ENCODE measurements at regions not wholly inside any gene's neighbourhood (a gene's known extent, or its start where the extent isn't known, plus 50 kb on each side); places are given as distances from the start of the nearest gene placed in this dataset.

DNA sequence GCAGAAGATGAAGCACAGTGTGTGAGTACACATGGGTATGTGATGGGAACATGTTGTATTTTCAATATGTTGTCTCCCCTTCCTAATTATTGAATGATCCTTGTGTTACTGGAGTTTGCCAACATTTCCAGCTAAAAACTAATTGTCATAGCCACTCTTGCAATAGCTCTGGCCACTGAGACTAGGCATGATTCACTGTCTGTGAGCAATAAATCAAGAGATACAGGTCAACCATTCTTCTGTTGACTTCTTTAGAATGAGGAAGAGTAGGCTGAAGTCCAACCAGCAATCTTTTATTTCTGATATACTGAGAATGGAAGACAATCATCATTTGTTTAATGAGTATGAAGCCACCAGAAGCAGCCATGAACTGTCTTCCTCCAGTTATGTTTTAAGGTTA, 413.9 kb downstream of the SLITRK5 start:
- no peak for DNase-seq (ENCODE audit: low read depth, low spot score)
- Histone ChIP-seq H3K9ac (ENCODE audit: insufficient read length) (no peak overlapping the region), H3K9me3 (ENCODE audit: low read depth, low read length) (no peaks in the 10 kb centered on the region), H3K27ac (no peak overlapping the region), H3K4me3 (no peak overlapping the region), H3K36me3 (ENCODE audit: insufficient read depth, low read length) (no peaks in the 10 kb centered on the region)
- TF ChIP-seq FOXP2 (optimal IDR thresholded peaks at IDR 0.05; ENCODE audit: control extremely low read depth, extremely low read length, insufficient read depth) (no peak), EZH2 (IDR thresholded peaks at IDR 0.05) (no peak), POLR2AphosphoS5 (IDR thresholded peaks at IDR 0.05; ENCODE audit: borderline replicate concordance, low read depth, low read length) (no peak)

GRCh38 chr13:88086577-88086976, 415.4 kb downstream of the SLITRK5 start:
- Histone ChIP-seq H3K9ac (ENCODE audit: insufficient read length) (no peak overlapping the region), H3K27ac (no peak overlapping the region), H3K9me3 (ENCODE audit: low read depth, low read length) (no peaks in the 10 kb centered on the region), H3K36me3 (ENCODE audit: insufficient read depth, low read length) (no peaks in the 10 kb centered on the region), H3K4me3 (no peak overlapping the region)
- TF ChIP-seq FOXP2 (optimal IDR thresholded peaks at IDR 0.05; ENCODE audit: control extremely low read depth, extremely low read length, insufficient read depth) = no peak
- TF ChIP-seq EZH2 (IDR thresholded peaks at IDR 0.05) = no peak
- TF ChIP-seq POLR2AphosphoS5 (IDR thresholded peaks at IDR 0.05; ENCODE audit: borderline replicate concordance, low read depth, low read length) = no peak
- DNase-seq (ENCODE audit: low read depth, low spot score) = no peak

DNA sequence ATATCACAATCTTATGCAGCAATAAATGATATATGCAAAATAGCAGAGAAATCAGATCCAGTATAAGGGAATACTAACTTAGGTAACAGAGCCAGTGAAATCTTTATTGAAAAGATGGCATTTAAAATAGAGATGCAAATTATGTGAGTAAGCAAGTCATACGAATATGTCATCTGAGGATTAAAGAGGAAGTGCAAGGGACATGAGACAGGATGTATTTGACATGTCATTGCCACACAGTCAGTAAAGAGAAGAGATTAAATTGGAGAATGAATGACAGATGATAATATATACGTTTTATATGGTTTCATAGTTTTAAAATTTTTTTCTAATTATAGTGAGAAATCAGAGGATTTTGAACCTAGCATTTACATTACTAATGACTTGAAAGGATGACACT, 426.4 kb downstream of the SLITRK5 start:
- H3K27ac ChIP-seq = no peak overlapping the region
- H3K4me3 ChIP-seq = no peak overlapping the region
- no peaks in the 10 kb centered on the region for H3K36me3 ChIP-seq (ENCODE audit: insufficient read depth, low read length)
- DNase-seq (ENCODE audit: low read depth, low spot score) = no peak
- no peak overlapping the region for H3K9ac ChIP-seq (ENCODE audit: insufficient read length)
- TF ChIP-seq EZH2 (IDR thresholded peaks at IDR 0.05) (no peak), FOXP2 (optimal IDR thresholded peaks at IDR 0.05; ENCODE audit: control extremely low read depth, extremely low read length, insufficient read depth) (no peak), POLR2AphosphoS5 (IDR thresholded peaks at IDR 0.05; ENCODE audit: borderline replicate concordance, low read depth, low read length) (no peak)
- H3K9me3 ChIP-seq (ENCODE audit: low read depth, low read length) = peaks cover 2% of the 10 kb centered on the region; the same call in 1 of the 2 replicates

DNA sequence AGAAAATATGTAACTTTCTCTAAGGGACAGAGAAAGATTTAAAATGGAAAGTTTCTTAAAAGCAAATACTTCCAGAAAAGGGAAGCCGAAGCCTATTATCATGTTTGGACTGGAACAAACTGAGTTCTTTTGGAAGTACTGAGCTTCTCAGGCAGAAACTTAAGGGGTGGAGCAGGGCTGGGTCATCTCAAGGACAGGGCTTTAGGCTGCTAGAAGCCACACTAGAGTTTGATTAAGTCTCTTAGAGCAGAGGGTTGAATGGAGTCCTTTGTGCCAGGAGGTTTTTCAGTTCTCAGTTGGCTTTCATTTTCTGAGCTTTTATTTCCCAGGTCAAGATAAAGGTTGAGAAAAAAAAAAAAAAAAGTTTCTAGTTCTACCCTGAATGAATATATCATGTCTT, 432.7 kb downstream of the SLITRK5 start:
- TF ChIP-seq FOXP2 (optimal IDR thresholded peaks at IDR 0.05; ENCODE audit: control extremely low read depth, extremely low read length, insufficient read depth) = no peak
- no peak for TF ChIP-seq EZH2 (IDR thresholded peaks at IDR 0.05)
- TF ChIP-seq POLR2AphosphoS5 (IDR thresholded peaks at IDR 0.05; ENCODE audit: borderline replicate concordance, low read depth, low read length) = no peak
- Histone ChIP-seq H3K4me3 (no peak overlapping the region), H3K36me3 (ENCODE audit: insufficient read depth, low read length) (no peaks in the 10 kb centered on the region), H3K9me3 (ENCODE audit: low read depth, low read length) (peaks cover 2% of the 10 kb centered on the region; the same call in 1 of the 2 replicates), H3K9ac (ENCODE audit: insufficient read length) (no peak overlapping the region), H3K27ac (no peak overlapping the region)
- DNase-seq (ENCODE audit: low read depth, low spot score) = no peak

DNA sequence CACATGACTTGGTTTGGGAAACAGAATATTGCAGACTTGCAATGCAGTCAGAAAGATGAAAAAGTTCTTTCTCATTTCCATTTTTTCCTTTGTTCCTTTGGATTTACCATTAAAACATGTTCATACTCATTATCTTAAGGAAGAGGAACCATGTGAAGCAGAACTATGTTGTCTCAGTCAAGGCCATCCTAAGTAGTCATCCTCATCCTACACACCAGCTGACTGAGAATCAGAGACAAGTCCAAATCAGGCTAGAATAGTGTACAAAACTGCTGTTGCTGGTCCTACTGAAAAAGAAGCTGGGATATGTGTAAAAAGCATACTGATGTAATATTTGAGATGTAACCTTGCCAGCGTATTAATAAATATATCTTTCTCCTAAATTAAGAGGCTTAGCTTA, 433.4 kb downstream of the SLITRK5 start:
- H3K36me3 ChIP-seq (ENCODE audit: insufficient read depth, low read length) = no peaks in the 10 kb centered on the region
- TF ChIP-seq POLR2AphosphoS5 (IDR thresholded peaks at IDR 0.05; ENCODE audit: borderline replicate concordance, low read depth, low read length) (no peak), EZH2 (IDR thresholded peaks at IDR 0.05) (no peak), FOXP2 (optimal IDR thresholded peaks at IDR 0.05; ENCODE audit: control extremely low read depth, extremely low read length, insufficient read depth) (no peak)

GRCh38 chr13:88107570-88107969, 436.4 kb downstream of the SLITRK5 start:
- no peak for TF ChIP-seq EZH2 (IDR thresholded peaks at IDR 0.05)
- TF ChIP-seq POLR2AphosphoS5 (IDR thresholded peaks at IDR 0.05; ENCODE audit: borderline replicate concordance, low read depth, low read length) = no peak
- TF ChIP-seq FOXP2 (optimal IDR thresholded peaks at IDR 0.05; ENCODE audit: control extremely low read depth, extremely low read length, insufficient read depth) = no peak
- Histone ChIP-seq H3K36me3 (ENCODE audit: insufficient read depth, low read length) (no peaks in the 10 kb centered on the region), H3K9ac (ENCODE audit: insufficient read length) (no peak overlapping the region), H3K9me3 (ENCODE audit: low read depth, low read length) (no peaks in the 10 kb centered on the region), H3K27ac (no peak overlapping the region), H3K4me3 (no peak overlapping the region)
- DNase-seq (ENCODE audit: low read depth, low spot score) = no peak

More for the DNA sequence above, 433.4 kb downstream of the SLITRK5 start:
- no peak for DNase-seq (ENCODE audit: low read depth, low spot score)
- Histone ChIP-seq H3K9me3 (ENCODE audit: low read depth, low read length) (peaks cover 2% of the 10 kb centered on the region; the same call in 1 of the 2 replicates), H3K9ac (ENCODE audit: insufficient read length) (no peak overlapping the region), H3K4me3 (no peak overlapping the region), H3K27ac (no peak overlapping the region)

- no peak for DNase-seq (ENCODE audit: low read depth, low spot score)
- no peak overlapping the region for H3K9ac ChIP-seq (ENCODE audit: insufficient read length)
These were observed 441.4 kb downstream of the SLITRK5 start for GRCh38 chr13:88112526-88112925.

GRCh38 chr13:88115976-88116375, 444.8 kb downstream of the SLITRK5 start:
- DNase-seq (ENCODE audit: low read depth, low spot score) = no peak
- H3K4me3 ChIP-seq = no peak overlapping the region
- no peak overlapping the region for H3K27ac ChIP-seq
- H3K36me3 ChIP-seq (ENCODE audit: insufficient read depth, low read length) = no peaks in the 10 kb centered on the region
- H3K9ac ChIP-seq (ENCODE audit: insufficient read length) = no peak overlapping the region
- no peaks in the 10 kb centered on the region for H3K9me3 ChIP-seq (ENCODE audit: low read depth, low read length)
- TF ChIP-seq EZH2 (IDR thresholded peaks at IDR 0.05) (no peak), FOXP2 (optimal IDR thresholded peaks at IDR 0.05; ENCODE audit: control extremely low read depth, extremely low read length, insufficient read depth) (no peak), POLR2AphosphoS5 (IDR thresholded peaks at IDR 0.05; ENCODE audit: borderline replicate concordance, low read depth, low read length) (no peak)

More at GRCh38 chr13:88112526-88112925, 441.4 kb downstream of the SLITRK5 start:
- Histone ChIP-seq H3K9me3 (ENCODE audit: low read depth, low read length) (no peaks in the 10 kb centered on the region), H3K27ac (no peak overlapping the region), H3K4me3 (no peak overlapping the region), H3K36me3 (ENCODE audit: insufficient read depth, low read length) (no peaks in the 10 kb centered on the region)
- no peak for TF ChIP-seq EZH2 (IDR thresholded peaks at IDR 0.05)
- no peak for TF ChIP-seq POLR2AphosphoS5 (IDR thresholded peaks at IDR 0.05; ENCODE audit: borderline replicate concordance, low read depth, low read length)
- no peak for TF ChIP-seq FOXP2 (optimal IDR thresholded peaks at IDR 0.05; ENCODE audit: control extremely low read depth, extremely low read length, insufficient read depth)

DNA sequence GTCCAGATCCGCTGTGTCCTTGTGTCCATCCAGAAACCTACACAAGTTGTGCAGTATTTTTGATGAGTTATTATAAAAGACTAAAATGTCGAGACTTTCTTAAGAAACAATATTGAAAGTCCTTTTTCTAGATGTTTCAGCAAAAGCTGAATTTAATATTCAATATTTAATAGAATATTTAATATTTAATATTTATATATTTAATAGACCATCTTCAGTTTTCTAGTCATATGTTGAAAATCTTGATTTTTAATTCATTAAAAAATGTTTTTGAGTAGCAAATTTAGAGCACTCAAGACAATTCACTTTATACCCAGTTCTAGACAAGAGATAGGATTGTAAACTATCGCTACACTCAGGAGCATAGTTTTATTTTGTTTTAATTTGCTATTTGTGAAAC, 447.8 kb downstream of the SLITRK5 start:
- no peaks in the 10 kb centered on the region for H3K36me3 ChIP-seq (ENCODE audit: insufficient read depth, low read length)
- H3K4me3 ChIP-seq = no peak overlapping the region
- H3K27ac ChIP-seq = no peak overlapping the region
- no peaks in the 10 kb centered on the region for H3K9me3 ChIP-seq (ENCODE audit: low read depth, low read length)
- no peak for DNase-seq (ENCODE audit: low read depth, low spot score)
- TF ChIP-seq FOXP2 (optimal IDR thresholded peaks at IDR 0.05; ENCODE audit: control extremely low read depth, extremely low read length, insufficient read depth) (no peak), EZH2 (IDR thresholded peaks at IDR 0.05) (no peak), POLR2AphosphoS5 (IDR thresholded peaks at IDR 0.05; ENCODE audit: borderline replicate concordance, low read depth, low read length) (no peak)
- no peak overlapping the region for H3K9ac ChIP-seq (ENCODE audit: insufficient read length)
